ENCODE measurements at regions not wholly inside any gene's neighbourhood (a gene's known extent, or its start where the extent isn't known, plus 50 kb on each side); places are given as distances from the start of the nearest gene placed in this dataset.
A peak's percentile ranks its signal among the peaks of the same experiment; 100 is the strongest.
"Not testable (repeated sequence)": the region's sequence is repeated elsewhere in the genome, so short reads cannot be mapped to it uniquely, and the experiment has no call there.

- no peak for DNase-seq
Observed at GRCh38 chr15:36117296-36117787, 462.1 kb upstream of the CDIN1 start.

GRCh38 chr15:36126194-36126593 lies 453.2 kb upstream of the CDIN1 start:
- no peak for DNase-seq

- no peak for DNase-seq
Observed at GRCh38 chr15:36130641-36131310, 448.6 kb upstream of the CDIN1 start.

- DNase-seq, result no peak
Observed at GRCh38 chr15:36133742-36134141, 445.7 kb upstream of the CDIN1 start.

GRCh38 chr15:36136049-36136448 lies 443.4 kb upstream of the CDIN1 start:
- no peak for DNase-seq

- DNase-seq, result no peak
Observed at GRCh38 chr15:36152936-36153335, 426.5 kb upstream of the CDIN1 start.

- DNase-seq, result no peak
Observed at GRCh38 chr15:36156879-36157427, 422.5 kb upstream of the CDIN1 start.

GRCh38 chr15:36160351-36160750 lies 419.1 kb upstream of the CDIN1 start:
- no peak for DNase-seq

- no peak for DNase-seq
Observed at GRCh38 chr15:36161108-36161507, 418.3 kb upstream of the CDIN1 start.

GRCh38 chr15:36161771-36162212 lies 417.6 kb upstream of the CDIN1 start:
- no peak for DNase-seq

- DNase-seq, result not testable (repeated sequence)
Observed at GRCh38 chr15:36163983-36164382, 415.4 kb upstream of the CDIN1 start.

GRCh38 chr15:36172955-36173354 lies 406.5 kb upstream of the CDIN1 start:
- no peak for DNase-seq

GRCh38 chr15:36175186-36175740 lies 404.2 kb upstream of the CDIN1 start:
- no peak for DNase-seq

- no peak for DNase-seq
Observed at GRCh38 chr15:36175741-36176291, 403.6 kb upstream of the CDIN1 start.

- DNase-seq, result peak; percentile 90
Observed at GRCh38 chr15:36177590-36178302, 401.7 kb upstream of the CDIN1 start.

- peak; percentile 46 for DNase-seq
Observed at GRCh38 chr15:36178303-36178633, 401.2 kb upstream of the CDIN1 start.

- DNase-seq, result no peak
Observed at GRCh38 chr15:36183201-36183600, 396.2 kb upstream of the CDIN1 start.

GRCh38 chr15:36185438-36185837 lies 394.0 kb upstream of the CDIN1 start:
- no peak for DNase-seq

GRCh38 chr15:36185845-36186244 lies 393.6 kb upstream of the CDIN1 start:
- no peak for DNase-seq

GRCh38 chr15:36186376-36186775 lies 393.1 kb upstream of the CDIN1 start:
- DNase-seq, result no peak

GRCh38 chr15:36191459-36191858 lies 388.0 kb upstream of the CDIN1 start:
- no peak for DNase-seq

GRCh38 chr15:36195361-36196007 lies 383.9 kb upstream of the CDIN1 start:
- not testable (repeated sequence) for DNase-seq

All from NCI-H774 (cell line).